GM12891 (cell line): ENCODE measurements at regions not wholly inside any gene's neighbourhood (a gene's known extent, or its start where the extent isn't known, plus 50 kb on each side); places are given as distances from the start of the nearest gene placed in this dataset.

Source experiments
- DNase-seq: peaks from one replicate; pipeline ENCODE4 v3.0.0; 2011; ENCODE audit warnings: low spot score; ENCODE audit not compliant: insufficient read length
- FAIRE-seq: peaks from 2 replicates; lab custom pipeline; 2011; peaks lifted over from hg19 to GRCh38; lab: Jason Lieb, UNC
- PAX5 ChIP-seq: IDR thresholded peaks from 2 replicates; pipeline ENCODE4 v1.6.1; 2011; ENCODE audit warnings: low read length, moderate library complexity, mild to moderate bottlenecking; ENCODE audit not compliant: insufficient read depth, severe bottlenecking
- POLR2A ChIP-seq: IDR thresholded peaks from 2 replicates; pipeline ENCODE4 v1.6.1; 2011; ENCODE audit warnings: low read depth, low read length, control low read depth
- POLR2AphosphoS5 ChIP-seq: IDR thresholded peaks from 2 replicates; pipeline ENCODE4 v1.6.1; 2011; ENCODE audit warnings: low read depth, low read length, control low read depth
- POU2F2 ChIP-seq: IDR thresholded peaks from 2 replicates; pipeline ENCODE4 v1.6.1; 2011; ENCODE audit warnings: low read depth, mild to moderate bottlenecking, control low read depth, low read length, moderate library complexity
- SPI1 ChIP-seq: IDR thresholded peaks from 2 replicates; pipeline ENCODE4 v1.6.1; 2011; ENCODE audit warnings: low read depth, low read length, control low read depth
- TAF1 ChIP-seq: IDR thresholded peaks from 2 replicates; pipeline ENCODE4 v1.6.1; 2011; ENCODE audit warnings: low read depth, low read length, control low read depth

DNA sequence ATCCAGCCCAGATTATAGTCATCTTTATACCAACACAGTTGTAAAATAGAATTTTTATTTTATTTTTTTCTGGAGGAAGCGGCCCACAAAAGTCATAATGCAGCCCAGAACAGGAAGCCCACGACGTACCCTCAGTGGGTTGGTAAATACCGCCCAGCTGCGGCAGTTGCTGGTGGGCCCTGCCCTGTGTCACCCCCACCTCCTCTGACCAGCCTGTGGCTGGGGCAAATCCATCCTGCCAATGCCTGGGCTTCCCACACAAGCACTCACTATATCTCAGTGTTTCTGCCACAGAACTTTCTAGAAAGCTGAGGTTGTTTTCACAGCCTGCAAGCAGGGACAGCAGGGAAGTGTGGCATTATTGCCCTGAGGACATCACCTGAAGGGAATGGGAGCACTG, 171.4 kb upstream of the GSC start:
- no peak for FAIRE-seq
- no peak for TF ChIP-seq SPI1
- no peak for DNase-seq

- no peak for DNase-seq
- TF ChIP-seq SPI1 (no peak), POLR2A (no peak), TAF1 (no peak), POU2F2 (no peak), POLR2AphosphoS5 (no peak), PAX5 (no peak)
- FAIRE-seq: no peak
Measured at GRCh38 chr14:94940263-94940993, 170.5 kb upstream of the GSC start.

DNA sequence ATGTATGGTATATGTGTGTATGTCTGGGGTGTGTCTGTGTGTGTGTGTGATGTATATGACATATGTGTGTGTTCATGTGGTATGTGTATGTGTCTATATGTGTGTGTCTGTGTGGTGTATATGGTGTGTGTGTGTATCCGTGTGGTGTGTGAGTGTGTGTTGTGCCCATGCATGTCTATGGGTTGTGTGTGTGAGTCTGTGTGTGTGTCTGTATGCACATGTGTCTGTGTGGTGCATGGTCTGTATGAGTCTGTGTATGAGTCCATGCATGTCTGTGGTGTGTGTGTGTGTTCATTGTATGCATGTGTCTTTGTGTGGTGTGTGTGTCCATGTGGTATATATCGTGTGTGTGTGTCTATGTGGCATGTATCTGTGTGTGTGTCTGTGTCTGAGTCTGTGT, 168.1 kb upstream of the GSC start:
- DNase-seq: no peak
- FAIRE-seq: no peak
- no peak for TF ChIP-seq SPI1
- no peak for TF ChIP-seq POLR2AphosphoS5
- TF ChIP-seq PAX5: no peak
- no peak for TF ChIP-seq POU2F2
- TF ChIP-seq POLR2A: no peak
- no peak for TF ChIP-seq TAF1

DNA sequence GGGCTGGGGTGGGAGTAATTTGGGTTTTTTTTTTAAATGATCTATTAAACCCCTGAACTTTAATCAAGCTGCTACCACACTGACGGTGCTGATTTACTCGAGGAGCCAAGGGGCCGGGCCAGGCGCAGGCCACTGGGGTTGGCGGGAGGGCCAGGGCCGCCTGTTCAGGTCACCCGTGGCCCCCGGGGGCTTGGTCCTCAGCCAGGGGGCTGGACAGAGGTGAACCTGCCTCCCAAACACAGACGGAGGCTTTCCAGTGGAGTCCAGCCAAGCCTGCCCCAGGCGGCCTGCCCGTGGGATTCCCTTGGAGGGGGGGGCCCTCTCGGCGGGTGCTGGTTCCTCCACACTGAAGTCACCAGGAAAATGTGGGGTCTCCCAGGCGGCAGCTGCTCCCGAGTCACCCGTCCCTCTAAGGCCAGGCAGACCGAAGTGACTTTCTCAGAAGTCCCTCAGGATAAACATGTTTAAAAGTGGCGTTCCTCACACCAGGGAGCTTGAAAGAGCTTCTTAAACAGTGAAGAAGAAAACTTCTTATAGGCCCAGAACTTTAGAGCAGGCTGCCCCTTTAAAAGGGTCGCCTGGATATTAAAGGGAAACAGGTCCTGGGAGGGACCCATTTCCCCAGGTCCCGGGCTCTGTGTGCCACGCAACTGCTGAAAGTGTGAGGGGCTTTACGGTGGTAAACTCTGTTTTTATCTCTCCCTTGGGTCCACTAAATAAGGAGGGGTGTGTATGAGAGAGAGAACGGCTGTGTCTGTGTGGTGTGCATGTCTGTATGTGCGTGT, 167.2 kb upstream of the GSC start:
- no peak for FAIRE-seq
- no peak for DNase-seq
- no peak for TF ChIP-seq TAF1
- TF ChIP-seq PAX5: no peak
- no peak for TF ChIP-seq POU2F2
- TF ChIP-seq POLR2AphosphoS5: no peak
- no peak for TF ChIP-seq POLR2A
- no peak for TF ChIP-seq SPI1

GRCh38 chr14:94936401-94936892, 166.5 kb upstream of the GSC start:
- DNase-seq (no peak), FAIRE-seq (no peak)
- TF ChIP-seq POLR2AphosphoS5: no peak
- no peak for TF ChIP-seq TAF1
- TF ChIP-seq POU2F2: no peak
- TF ChIP-seq POLR2A: no peak

- TF ChIP-seq POLR2A: no peak
- TF ChIP-seq TAF1: no peak
- TF ChIP-seq SPI1: no peak
- no peak for TF ChIP-seq POLR2AphosphoS5
- no peak for TF ChIP-seq PAX5
- TF ChIP-seq POU2F2: no peak
- DNase-seq (no peak), FAIRE-seq (no peak)
Measured at GRCh38 chr14:94935706-94936300, 165.9 kb upstream of the GSC start.

DNA sequence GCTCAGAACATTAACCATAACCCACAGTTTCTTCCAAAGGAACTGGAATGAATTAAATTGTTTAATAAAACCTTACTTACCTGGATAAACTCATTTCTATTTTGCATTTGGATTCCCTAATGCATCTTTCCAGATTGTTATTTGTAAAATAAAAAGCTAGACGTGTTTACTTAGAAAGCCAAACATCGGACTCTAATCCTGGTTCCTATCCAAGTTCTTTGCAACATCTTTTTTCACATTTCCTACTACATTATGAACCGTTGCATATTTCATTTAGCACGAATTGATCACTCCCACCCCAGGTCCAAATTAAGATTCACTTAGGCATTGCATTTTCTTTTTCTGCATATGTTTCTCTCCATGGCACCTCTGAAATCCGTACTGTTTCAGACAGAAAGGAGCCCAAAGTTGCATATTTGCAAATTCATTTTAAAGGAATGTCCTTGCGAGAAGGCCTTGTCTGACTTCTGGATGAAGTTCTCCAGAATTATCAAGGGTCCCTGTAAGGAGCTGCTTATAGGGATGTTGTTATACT, 164.4 kb upstream of the GSC start:
- DNase-seq: no peak
- no peak for TF ChIP-seq POLR2A
- TF ChIP-seq PAX5: no peak
- no peak for TF ChIP-seq TAF1
- FAIRE-seq: no peak

GRCh38 chr14:94933486-94933885, 163.6 kb upstream of the GSC start:
- TF ChIP-seq SPI1: no peak
- no peak for TF ChIP-seq POLR2AphosphoS5
- TF ChIP-seq PAX5: no peak
- TF ChIP-seq POU2F2: no peak
- no peak for TF ChIP-seq TAF1
- no peak for TF ChIP-seq POLR2A
- no peak for FAIRE-seq
- DNase-seq: no peak

- TF ChIP-seq POLR2AphosphoS5: no peak
- no peak for TF ChIP-seq POLR2A
- TF ChIP-seq POU2F2: no peak
- TF ChIP-seq SPI1: no peak
- TF ChIP-seq TAF1: no peak
- TF ChIP-seq PAX5: no peak
- FAIRE-seq (no peak), DNase-seq (no peak)
Measured at GRCh38 chr14:94932589-94932988, 162.7 kb upstream of the GSC start.
